Endothelial cell of umbilical vein (primary cell): ENCODE measurements at regions not wholly inside any gene's neighbourhood (a gene's known extent, or its start where the extent isn't known, plus 50 kb on each side); places are given as distances from the start of the nearest gene placed in this dataset.

Source experiments
- BruUV-seq: library from RNA; stranded (reverse); fragments of 400-500 nt; replicated peaks from 2 replicates; lab custom pipeline; 2021; lab: Mats Ljungman, UMichigan
- CTCF ChIA-PET: fragments of 300-600, 350-600 bp; sonication (Branson Sonifier 250); formaldehyde crosslinking; loops from one replicate; lab custom pipeline; 2021; ENCODE audit warnings: antibody characterized with exemption, inconsistent platforms; lab: Charles Lee
- POLR2A ChIA-PET: fragments of 300-600, 350-600 bp; sonication (Branson Sonifier 250); formaldehyde crosslinking; loops from one replicate; lab custom pipeline; 2021; ENCODE audit warnings: antibody characterized with exemption, inconsistent platforms; lab: Charles Lee
- DNase-seq: peaks from one replicate; pipeline ENCODE4 v3.0.0-alpha.2; 2011; ENCODE audit warnings: low read depth, low spot score
- FAIRE-seq: peaks from 2 replicates; lab custom pipeline; 2011; peaks lifted over from hg19 to GRCh38; lab: Jason Lieb, UNC
- H2AFZ ChIP-seq: 2 replicates; pipeline ENCODE4 v1.6.0; 2012; ENCODE audit warnings: low read depth, low read length, control low read depth, inconsistent platforms
- H3K27ac ChIP-seq: 2 replicates; pipeline ENCODE4 v1.5.1; 2011; ENCODE audit warnings: low read depth, mild to moderate bottlenecking, control low read depth, low read length, moderate library complexity; ENCODE audit not compliant: insufficient read depth
- H3K27me3 ChIP-seq, 2 experiments: 2 replicates each; pipeline versions ENCODE4 v1.6.0 to v1.6.1; 2011; ENCODE audit warnings: low read length in 2 of 2, mixed read lengths in 1 of 2; ENCODE audit not compliant: control insufficient read depth in 2 of 2, insufficient read depth in 2 of 2
- H3K36me3 ChIP-seq, 2 experiments: 2 replicates in 1 of 2; 3 replicates in 1 of 2; pipeline ENCODE4 v1.5.1; 2011; ENCODE audit warnings: low read length in 2 of 2, mild to moderate bottlenecking in 1 of 2, moderate library complexity in 1 of 2; ENCODE audit not compliant: control insufficient read depth in 2 of 2, insufficient read depth in 2 of 2; ENCODE audit errors: extremely low read depth in 1 of 2
- H3K4me1 ChIP-seq: 3 replicates; pipeline ENCODE4 v1.5.1; 2011; ENCODE audit warnings: mild to moderate bottlenecking, low read length; ENCODE audit not compliant: control insufficient read depth, insufficient read depth; ENCODE audit errors: extremely low read depth
- H3K4me2 ChIP-seq: 2 replicates; pipeline ENCODE4 v1.6.1; 2011; ENCODE audit warnings: low read length, control low read depth, mixed read lengths; ENCODE audit not compliant: insufficient read depth
- H3K4me3 ChIP-seq, 3 experiments: fragments of 200-600 bp in 1 of 3; sonication (generic), shearing (Covaris generic) in 1 of 3; replicated peaks in 1 of 3; 2 replicates each; pipeline ENCODE4 v1.5.1; 2011 to 2016; ENCODE audit warnings: control low read depth in 3 of 3, low read length in 3 of 3, mild to moderate bottlenecking in 2 of 3, inconsistent platforms in 1 of 3, low read depth in 1 of 3, moderate library complexity in 1 of 3; ENCODE audit not compliant: insufficient read depth in 1 of 3
- H3K79me2 ChIP-seq: 2 replicates; pipeline ENCODE4 v1.6.0; 2012; ENCODE audit warnings: low read length, inconsistent platforms; ENCODE audit not compliant: control insufficient read depth, insufficient read depth
- H3K9ac ChIP-seq: replicated peaks from 2 replicates; pipeline ENCODE3; 2011; ENCODE audit warnings: low read length, control low read depth; ENCODE audit not compliant: insufficient read depth; ENCODE audit errors: extremely low read depth
- H3K9me1 ChIP-seq: replicated peaks from 3 replicates; pipeline ENCODE4 v1.6.0; 2011; ENCODE audit warnings: mild to moderate bottlenecking, low read length; ENCODE audit not compliant: control insufficient read depth, insufficient read depth; ENCODE audit errors: extremely low read depth
- H3K9me3 ChIP-seq: replicated peaks from 2 replicates; pipeline ENCODE4 v1.5.1; 2012; ENCODE audit warnings: low read length, inconsistent platforms; ENCODE audit not compliant: control insufficient read depth, insufficient read depth
- H4K20me1 ChIP-seq: replicated peaks from 2 replicates; pipeline ENCODE3; 2011; ENCODE audit warnings: mild to moderate bottlenecking, low read length; ENCODE audit not compliant: control insufficient read depth, insufficient read depth; ENCODE audit errors: extremely low read depth
- FOS ChIP-seq: IDR thresholded peaks from 2 replicates; pipeline ENCODE4 v1.6.1; 2011; ENCODE audit warnings: mild to moderate bottlenecking, low read length, moderate library complexity, borderline replicate concordance; ENCODE audit not compliant: insufficient read depth
- GATA2 ChIP-seq: IDR thresholded peaks from 2 replicates; pipeline ENCODE4 v1.7.0; 2011; ENCODE audit warnings: low read depth, mild to moderate bottlenecking, moderate library complexity, mixed read lengths, low read length; ENCODE audit not compliant: insufficient read length, insufficient read depth
- JUN ChIP-seq: IDR thresholded peaks from 2 replicates; pipeline ENCODE4 v1.6.1; 2011; ENCODE audit warnings: borderline replicate concordance, low read depth; ENCODE audit not compliant: insufficient read length, insufficient read depth
- MYC ChIP-seq: IDR thresholded peaks from one replicate; pipeline ENCODE4 v1.6.1; 2011; ENCODE audit warnings: mild to moderate bottlenecking, low read depth, low read length
- POLR2A ChIP-seq: IDR thresholded peaks from 2 replicates; pipeline ENCODE4 v1.6.1; 2012; ENCODE audit warnings: low read depth, mild to moderate bottlenecking, control low read depth, low read length
- POLR2AphosphoS5 ChIP-seq: IDR thresholded peaks from 2 replicates; pipeline ENCODE4 v1.6.1; 2012; ENCODE audit warnings: low read depth, mild to moderate bottlenecking, control low read depth, low read length, moderate library complexity; ENCODE audit not compliant: insufficient read depth
- dilution Hi-C: fragments of 300-500 bp; cut with MboI; formaldehyde crosslinking; loops from one replicate; pipeline ENCODE4 v1.15.0; 2019; ENCODE audit warnings: low sequenced_read_pairs; ENCODE audit not compliant: extremely low pct_ligation_motif_present
- intact Hi-C: fragments of 100-400 bp; cut with micrococcal nuclease; formaldehyde crosslinking; loops from one replicate; pipeline ENCODE4 v1.10.0; 2022
- TF ChIP-seq, protein P1 (sequence below), 2 donors: IDR thresholded peaks; 1 replicate in 1 of 2; 2 replicates in 1 of 2; pipeline ENCODE4 v1.5.1; 2011; ENCODE audit warnings: low read length in 2 of 2, mild to moderate bottlenecking in 2 of 2, moderate library complexity in 2 of 2, control low read depth in 1 of 2, inconsistent platforms in 1 of 2, low read depth in 1 of 2; ENCODE audit not compliant: insufficient read depth in 1 of 2; ENCODE audit errors: extremely low read depth in 1 of 2
- TF ChIP-seq, protein P2 (sequence below): IDR thresholded peaks from 2 replicates; pipeline ENCODE4 v1.6.1; 2011; ENCODE audit not compliant: insufficient read depth, insufficient read length

DNA sequence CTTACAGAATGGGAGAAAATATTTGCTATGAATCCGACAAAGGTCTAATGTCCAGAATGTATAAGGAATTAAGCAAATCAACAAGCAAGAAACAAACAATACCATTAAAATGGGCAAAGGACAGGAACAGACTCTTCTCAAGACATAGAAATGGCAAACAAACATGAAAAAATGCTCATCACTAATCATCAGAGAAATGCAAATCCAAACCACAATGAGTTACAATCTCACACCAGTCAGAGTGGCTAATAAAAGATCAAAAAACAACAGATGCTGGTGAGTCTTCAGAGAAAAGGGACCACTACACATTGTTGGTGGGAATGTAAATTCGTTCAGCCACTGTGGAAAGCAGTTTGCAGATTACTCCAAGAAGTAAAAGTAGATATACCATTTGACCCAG, 382.0 kb upstream of the ANO3 start:
- Histone ChIP-seq H2AFZ (no peak overlapping the region), H3K9ac (no peak overlapping the region), H3K4me3 (no peak overlapping the region), H3K4me2 (no peak overlapping the region), H4K20me1 (no peaks in the 10 kb centered on the region), H3K27ac (no peak overlapping the region), H3K79me2 (no peaks in the 10 kb centered on the region), H3K36me3 (no peaks in the 10 kb centered on the region), H3K9me3 (no peaks in the 10 kb centered on the region), H3K4me1 (no peaks in the 10 kb centered on the region), H3K9me1 (no peaks in the 10 kb centered on the region), H3K27me3 (no peaks in the 10 kb centered on the region)
- no peak for DNase-seq
- no TSS peak for BruUV-seq
- FAIRE-seq, result no peak
- ChIA-PET POLR2A (no interaction called here), CTCF (interaction anchor here (1.0 kb wide), 1 partner anchor 19 kb away, joined by 3 read pairs; no protein-coding TSS in a partner anchor)
- intact Hi-C loops, result no loop called here
- dilution Hi-C loops, result no loop called here
- no peak for TF ChIP-seq JUN
- TF ChIP-seq GATA2, result no peak
- no peak for TF ChIP-seq POLR2AphosphoS5
- no peak for TF ChIP-seq POLR2A
- TF ChIP-seq, protein P1, sequence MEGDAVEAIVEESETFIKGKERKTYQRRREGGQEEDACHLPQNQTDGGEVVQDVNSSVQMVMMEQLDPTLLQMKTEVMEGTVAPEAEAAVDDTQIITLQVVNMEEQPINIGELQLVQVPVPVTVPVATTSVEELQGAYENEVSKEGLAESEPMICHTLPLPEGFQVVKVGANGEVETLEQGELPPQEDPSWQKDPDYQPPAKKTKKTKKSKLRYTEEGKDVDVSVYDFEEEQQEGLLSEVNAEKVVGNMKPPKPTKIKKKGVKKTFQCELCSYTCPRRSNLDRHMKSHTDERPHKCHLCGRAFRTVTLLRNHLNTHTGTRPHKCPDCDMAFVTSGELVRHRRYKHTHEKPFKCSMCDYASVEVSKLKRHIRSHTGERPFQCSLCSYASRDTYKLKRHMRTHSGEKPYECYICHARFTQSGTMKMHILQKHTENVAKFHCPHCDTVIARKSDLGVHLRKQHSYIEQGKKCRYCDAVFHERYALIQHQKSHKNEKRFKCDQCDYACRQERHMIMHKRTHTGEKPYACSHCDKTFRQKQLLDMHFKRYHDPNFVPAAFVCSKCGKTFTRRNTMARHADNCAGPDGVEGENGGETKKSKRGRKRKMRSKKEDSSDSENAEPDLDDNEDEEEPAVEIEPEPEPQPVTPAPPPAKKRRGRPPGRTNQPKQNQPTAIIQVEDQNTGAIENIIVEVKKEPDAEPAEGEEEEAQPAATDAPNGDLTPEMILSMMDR (IDR thresholded peaks at IDR 0.05; ENCODE audit: extremely low read depth in 1 of 2, insufficient read depth in 1 of 2, low read depth in 1 of 2, low read length in 2 of 2), result no peak
- TF ChIP-seq, protein P2, sequence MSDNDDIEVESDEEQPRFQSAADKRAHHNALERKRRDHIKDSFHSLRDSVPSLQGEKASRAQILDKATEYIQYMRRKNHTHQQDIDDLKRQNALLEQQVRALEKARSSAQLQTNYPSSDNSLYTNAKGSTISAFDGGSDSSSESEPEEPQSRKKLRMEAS, result no peak
- TF ChIP-seq FOS, result no peak
- TF ChIP-seq MYC, result no peak
